ENCODE measurements at regions not wholly inside any gene's neighbourhood (a gene's known extent, or its start where the extent isn't known, plus 50 kb on each side); places are given as distances from the start of the nearest gene placed in this dataset.

DNA sequence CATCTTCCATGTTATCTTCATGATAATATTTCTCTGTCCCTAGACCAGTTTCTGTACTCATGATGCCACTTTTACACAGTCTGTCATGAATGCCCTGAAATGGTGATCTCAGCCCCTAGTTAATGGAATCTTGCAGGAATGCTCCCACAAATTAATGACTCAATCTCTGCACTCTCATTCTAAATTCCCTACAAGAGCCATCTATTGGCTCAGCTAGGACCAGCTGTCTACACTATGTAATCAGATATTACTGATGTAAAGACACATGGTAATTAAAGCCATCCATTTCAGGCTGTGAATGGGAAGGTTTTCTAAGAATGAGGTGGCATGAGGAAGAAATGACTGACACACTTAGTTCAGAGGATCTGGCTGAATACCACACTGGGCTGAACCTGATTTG, 199.1 kb upstream of the KCND3 start:
- TF ChIP-seq YY1 (IDR thresholded peaks at IDR 0.05; ENCODE audit: insufficient read depth, insufficient read length) = no peak
- TF ChIP-seq ZNF274 (IDR thresholded peaks at IDR 0.05; ENCODE audit: low read depth, low read length) = no peak
- no peak for TF ChIP-seq SUZ12 (IDR thresholded peaks at IDR 0.05; ENCODE audit: extremely low read depth, insufficient read depth, insufficient read length)
